Stomach (tissue), 4 donors: ENCODE measurements at regions not wholly inside any gene's neighbourhood (a gene's known extent, or its start where the extent isn't known, plus 50 kb on each side); places are given as distances from the start of the nearest gene placed in this dataset.

ENCODE experiments used
- POLR2A ChIP-seq, 4 donors: fragments of 450-650 bp; IDR thresholded peaks; one replicate each; pipeline ENCODE4 v1.6.1; 2016; ENCODE audit warnings: antibody characterized with exemption in 4 of 4, control low read depth in 2 of 4, mild to moderate bottlenecking in 1 of 4, moderate library complexity in 1 of 4
- POLR2AphosphoS5 ChIP-seq, 3 donors: sonication (generic); formaldehyde crosslinking; IDR thresholded peaks; one replicate each; pipeline ENCODE4 v1.6.1; 2016; ENCODE audit warnings: antibody characterized with exemption in 3 of 3
- TF ChIP-seq, protein P1 (sequence below), 7 experiments: fragments of 450-650 bp in 4 of 7; fragments of 200-600 bp in 3 of 7; sonication (generic) in 3 of 7; IDR thresholded peaks; one replicate each; pipeline ENCODE4 v1.5.1; 2016 to 2019; ENCODE audit warnings: antibody characterized with exemption in 7 of 7, control low read depth in 2 of 7, mild to moderate bottlenecking in 1 of 7

DNA sequence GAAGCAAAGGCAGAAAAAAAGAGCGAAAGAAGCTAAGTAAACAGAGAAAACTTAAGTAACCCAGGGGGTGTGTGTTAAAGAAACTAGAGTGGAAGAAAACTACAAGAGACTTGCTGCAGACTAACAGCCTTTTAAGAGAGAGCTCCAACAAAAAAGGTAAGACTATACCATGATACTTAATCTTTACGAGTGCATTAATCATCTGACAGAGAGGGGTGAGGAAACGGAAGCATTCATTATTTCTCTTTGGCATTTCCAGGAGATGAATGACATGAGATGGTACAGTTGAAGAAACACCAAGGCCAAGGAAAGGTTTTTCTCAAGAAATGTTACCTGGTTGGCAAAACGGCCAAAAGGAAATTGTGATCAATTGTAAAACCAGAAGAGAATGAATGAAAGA lies 906.8 kb downstream of the QKI start:
- TF ChIP-seq, protein P1, sequence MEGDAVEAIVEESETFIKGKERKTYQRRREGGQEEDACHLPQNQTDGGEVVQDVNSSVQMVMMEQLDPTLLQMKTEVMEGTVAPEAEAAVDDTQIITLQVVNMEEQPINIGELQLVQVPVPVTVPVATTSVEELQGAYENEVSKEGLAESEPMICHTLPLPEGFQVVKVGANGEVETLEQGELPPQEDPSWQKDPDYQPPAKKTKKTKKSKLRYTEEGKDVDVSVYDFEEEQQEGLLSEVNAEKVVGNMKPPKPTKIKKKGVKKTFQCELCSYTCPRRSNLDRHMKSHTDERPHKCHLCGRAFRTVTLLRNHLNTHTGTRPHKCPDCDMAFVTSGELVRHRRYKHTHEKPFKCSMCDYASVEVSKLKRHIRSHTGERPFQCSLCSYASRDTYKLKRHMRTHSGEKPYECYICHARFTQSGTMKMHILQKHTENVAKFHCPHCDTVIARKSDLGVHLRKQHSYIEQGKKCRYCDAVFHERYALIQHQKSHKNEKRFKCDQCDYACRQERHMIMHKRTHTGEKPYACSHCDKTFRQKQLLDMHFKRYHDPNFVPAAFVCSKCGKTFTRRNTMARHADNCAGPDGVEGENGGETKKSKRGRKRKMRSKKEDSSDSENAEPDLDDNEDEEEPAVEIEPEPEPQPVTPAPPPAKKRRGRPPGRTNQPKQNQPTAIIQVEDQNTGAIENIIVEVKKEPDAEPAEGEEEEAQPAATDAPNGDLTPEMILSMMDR (IDR thresholded peaks at IDR 0.05) = no peak
- TF ChIP-seq POLR2A (IDR thresholded peaks at IDR 0.05) (no peak), POLR2AphosphoS5 (IDR thresholded peaks at IDR 0.05) (no peak)
